Esophagus squamous epithelium (tissue), 5 donors: ENCODE measurements at regions not wholly inside any gene's neighbourhood (a gene's known extent, or its start where the extent isn't known, plus 50 kb on each side); places are given as distances from the start of the nearest gene placed in this dataset.

Experiments used
- DNase-seq: peaks from one replicate; lab custom pipeline; 2025; lab: John Stamatoyannopoulos, UW
- H3K27ac ChIP-seq, 4 donors: fragments of 200-600 bp; sonication (generic); one replicate each; pipeline ENCODE4 v1.5.1; 2016 to 2019; ENCODE audit warnings: mild to moderate bottlenecking in 1 of 4
- H3K27me3 ChIP-seq, 4 donors: fragments of 200-600 bp; sonication (generic); 1 replicate in 3 of 4; 2 replicates in 1 of 4; pipeline versions ENCODE4 v1.5.1 to v1.6.0; 2017 to 2021; ENCODE audit warnings: antibody characterized with exemption in 1 of 4
- H3K36me3 ChIP-seq, 3 donors: fragments of 200-600 bp; sonication (generic); one replicate each; pipeline ENCODE4 v1.5.1; 2016 to 2019
- H3K4me1 ChIP-seq, 3 donors: fragments of 200-600 bp; sonication (generic); one replicate each; pipeline ENCODE4 v1.5.1; 2017 to 2019
- H3K4me3 ChIP-seq, 4 donors: fragments of 200-600 bp; sonication (generic); 1 replicate in 3 of 4; 2 replicates in 1 of 4; pipeline ENCODE4 v1.5.1; 2016 to 2019; ENCODE audit warnings: mild to moderate bottlenecking in 2 of 4, moderate library complexity in 1 of 4
- H3K9me3 ChIP-seq, 3 donors: fragments of 200-600 bp; sonication (generic); one replicate each; pipeline ENCODE4 v1.5.1; 2016 to 2019
- CTCF ChIP-seq, 6 experiments: fragments of 450-650 bp in 4 of 6; fragments of 200-600 bp in 2 of 6; sonication (generic) in 2 of 6; IDR thresholded peaks; one replicate each; pipeline ENCODE4 v1.5.1; 2016 to 2019; ENCODE audit warnings: antibody characterized with exemption in 6 of 6, mild to moderate bottlenecking in 4 of 6, moderate library complexity in 4 of 6
- POLR2A ChIP-seq, 4 donors: fragments of 450-650 bp; IDR thresholded peaks; one replicate each; pipeline ENCODE4 v1.6.1; 2017; ENCODE audit warnings: antibody characterized with exemption in 4 of 4, mild to moderate bottlenecking in 4 of 4, moderate library complexity in 3 of 4
- WGBS, 2 donors: methylation state at CpG; one replicate each; pipeline ENCODE4 v1.1.5; 2018; 5-methylcytosine and 5-hydroxymethylcytosine counted together
- intact Hi-C: fragments of 100-400 bp; cut with DNase I; formaldehyde crosslinking; loops from one replicate; pipeline ENCODE4 v1.15.0; 2022
- donor health status: DM: yes; HTN: yes; CAD: no.

- no peaks in the 10 kb centered on the region for H3K4me1 ChIP-seq
- H3K4me3 ChIP-seq = no peak overlapping the region
- H3K36me3 ChIP-seq = no peaks in the 10 kb centered on the region
- TF ChIP-seq POLR2A (IDR thresholded peaks at IDR 0.05) = no peak
- H3K27ac ChIP-seq = no peak overlapping the region
- intact Hi-C loops = no loop called here
- no peaks in the 10 kb centered on the region for H3K9me3 ChIP-seq
- WGBS, 2 donors = 58 to 74% methylated on average over 4 of the region's 4 CpGs
- no peak for DNase-seq
- H3K27me3 ChIP-seq = no peaks in the 10 kb centered on the region
Observed at GRCh38 chr13:56283262-56283828, 857.4 kb upstream of the PRR20A start.

DNA sequence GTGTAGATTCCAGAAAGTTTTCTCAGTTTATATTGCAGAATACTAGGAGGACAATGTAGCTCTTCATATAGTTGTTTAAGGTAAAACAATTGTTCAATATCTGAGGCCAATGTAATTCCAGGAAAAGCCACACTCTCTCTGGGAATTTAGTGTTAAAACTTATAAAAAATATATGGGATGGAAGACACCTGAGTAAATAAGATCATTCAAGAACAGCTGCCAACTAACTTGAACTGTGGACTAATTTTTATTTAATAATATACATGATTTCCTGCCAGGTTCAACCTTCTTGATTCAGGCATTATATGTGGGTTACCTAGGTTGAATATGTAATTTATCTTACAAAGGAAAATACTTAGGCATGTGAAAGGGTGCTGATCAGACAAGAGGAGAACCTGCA, 841.1 kb upstream of the PRR20A start:
- H3K36me3 ChIP-seq = no peaks in the 10 kb centered on the region
- no peak for DNase-seq
- H3K4me1 ChIP-seq = no peaks in the 10 kb centered on the region
- no peak overlapping the region for H3K27ac ChIP-seq
- H3K27me3 ChIP-seq = no peaks in the 10 kb centered on the region
- no peak overlapping the region for H3K4me3 ChIP-seq
- intact Hi-C loops = no loop called here
- TF ChIP-seq POLR2A (IDR thresholded peaks at IDR 0.05) (no peak), CTCF (IDR thresholded peaks at IDR 0.05) (no peak)
- H3K9me3 ChIP-seq = no peaks in the 10 kb centered on the region

GRCh38 chr13:56314765-56315164, 826.0 kb upstream of the PRR20A start:
- no peak for DNase-seq
- Histone ChIP-seq H3K9me3 (no peaks in the 10 kb centered on the region), H3K36me3 (no peaks in the 10 kb centered on the region), H3K4me1 (no peaks in the 10 kb centered on the region), H3K4me3 (no peak overlapping the region), H3K27ac (no peak overlapping the region), H3K27me3 (no peaks in the 10 kb centered on the region)
- 39 to 65% methylated on average over 3 of the region's 3 CpGs for WGBS, 2 donors
- intact Hi-C loops = no loop called here
- TF ChIP-seq CTCF (IDR thresholded peaks at IDR 0.05) (no peak), POLR2A (IDR thresholded peaks at IDR 0.05) (no peak)

- H3K4me1 ChIP-seq = no peaks in the 10 kb centered on the region
- H3K27me3 ChIP-seq = no peaks in the 10 kb centered on the region
- H3K4me3 ChIP-seq = no peak overlapping the region
- DNase-seq = no peak
- no peaks in the 10 kb centered on the region for H3K36me3 ChIP-seq
- intact Hi-C loops = no loop called here
- 84 to 98% methylated on average over 2 of the region's 2 CpGs for WGBS, 2 donors
- TF ChIP-seq POLR2A (IDR thresholded peaks at IDR 0.05) (no peak), CTCF (IDR thresholded peaks at IDR 0.05) (no peak)
- H3K9me3 ChIP-seq = no peaks in the 10 kb centered on the region
- H3K27ac ChIP-seq = no peak overlapping the region
Observed at GRCh38 chr13:56317841-56318240, 822.9 kb upstream of the PRR20A start.

- Histone ChIP-seq H3K9me3 (no peaks in the 10 kb centered on the region), H3K36me3 (no peaks in the 10 kb centered on the region), H3K4me1 (no peaks in the 10 kb centered on the region), H3K4me3 (no peak overlapping the region), H3K27ac (no peak overlapping the region), H3K27me3 (no peaks in the 10 kb centered on the region)
- intact Hi-C loops = no loop called here
- DNase-seq = no peak
- TF ChIP-seq CTCF (IDR thresholded peaks at IDR 0.05) = no peak
- no peak for TF ChIP-seq POLR2A (IDR thresholded peaks at IDR 0.05)
Observed at GRCh38 chr13:56332671-56333070, 808.0 kb upstream of the PRR20A start.

DNA sequence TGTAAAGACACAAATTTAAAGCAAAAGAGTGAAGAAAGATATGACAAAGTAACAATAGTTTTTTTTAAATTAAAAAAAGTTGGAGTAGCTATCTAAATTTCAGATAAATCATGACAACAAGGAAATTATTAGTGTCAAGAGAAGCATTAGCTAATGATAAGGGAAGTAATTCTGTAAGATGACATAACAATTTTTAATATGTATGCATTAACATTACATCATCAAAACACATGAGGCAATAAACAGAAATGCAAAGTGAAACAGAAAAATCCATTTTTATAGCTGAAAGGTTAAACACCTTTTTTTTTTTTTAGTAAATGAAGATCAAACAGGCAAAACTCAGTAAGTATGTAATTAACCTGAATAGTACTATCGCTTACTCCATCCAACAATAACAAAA, 804.9 kb upstream of the PRR20A start:
- 84 to 91% methylated on average over 1 of the region's 1 CpG for WGBS, 2 donors
- Histone ChIP-seq H3K4me3 (no peak overlapping the region), H3K4me1 (no peaks in the 10 kb centered on the region), H3K9me3 (no peaks in the 10 kb centered on the region), H3K27me3 (no peaks in the 10 kb centered on the region), H3K27ac (no peak overlapping the region), H3K36me3 (no peaks in the 10 kb centered on the region)
- intact Hi-C loops = no loop called here
- TF ChIP-seq CTCF (IDR thresholded peaks at IDR 0.05) (no peak), POLR2A (IDR thresholded peaks at IDR 0.05) (no peak)
- no peak for DNase-seq
